SIG-M5 treated with dmso at 0.1 percent for 504 hours (cell line): ENCODE measurements at regions not wholly inside any gene's neighbourhood (a gene's known extent, or its start where the extent isn't known, plus 50 kb on each side); places are given as distances from the start of the nearest gene placed in this dataset.
"Not testable (repeated sequence)": the region's sequence is repeated elsewhere in the genome, so short reads cannot be mapped to it uniquely, and the experiment has no call there.

Experiments used
- DNase-seq: peaks from one replicate; lab custom pipeline; 2025; ENCODE audit not compliant: unreplicated experiment; lab: John Stamatoyannopoulos, UW

- not testable (repeated sequence) for DNase-seq
These were observed 56.8 kb downstream of the ATP6V0E2 start for GRCh38 chr7:149930374-149931068.

DNA sequence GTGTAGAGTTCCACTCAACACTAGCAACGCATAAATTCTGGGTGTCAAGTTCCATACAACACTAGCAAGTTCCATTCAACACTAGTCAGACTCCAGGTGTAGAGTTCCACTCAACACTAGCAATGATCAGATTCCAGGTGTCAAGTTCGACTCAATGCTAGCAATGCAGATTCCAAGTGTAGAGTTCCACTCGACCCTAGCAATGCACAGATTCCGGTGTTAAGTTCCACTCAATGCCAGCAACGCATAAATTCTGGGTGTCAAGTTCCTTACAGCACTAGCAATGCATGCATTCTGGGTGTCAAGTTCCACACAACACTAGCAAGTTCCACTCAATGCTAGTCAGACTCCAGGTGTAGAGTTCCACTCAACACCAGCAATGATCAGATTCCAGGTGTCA lies 60.0 kb downstream of the ATP6V0E2 start:
- DNase-seq = not testable (repeated sequence)

GRCh38 chr7:149947346-149947745 lies 73.6 kb downstream of the ATP6V0E2 start:
- DNase-seq = not testable (repeated sequence)

DNA sequence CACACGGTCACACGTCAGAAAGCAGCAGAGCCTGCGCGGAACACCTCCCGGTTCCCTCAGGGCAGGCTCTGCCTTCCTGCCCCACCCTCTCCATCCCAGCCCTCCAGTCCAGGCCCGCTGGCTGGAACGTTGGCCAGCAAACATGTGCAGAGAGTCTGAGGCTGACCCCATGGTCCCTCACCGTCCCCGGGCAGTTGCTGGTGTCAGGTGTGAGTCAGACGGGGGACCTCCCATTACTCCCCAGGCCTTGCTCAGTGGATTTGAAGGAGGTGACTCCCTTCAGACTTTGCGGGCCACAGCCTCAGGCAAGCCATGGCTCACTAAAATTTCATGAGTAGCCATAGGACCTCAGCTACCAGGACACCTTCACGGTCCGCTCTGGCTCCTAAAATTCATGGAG lies 74.7 kb downstream of the ATP6V0E2 start:
- not testable (repeated sequence) for DNase-seq

GRCh38 chr7:149949863-149950577 lies 76.3 kb downstream of the ATP6V0E2 start:
- DNase-seq = not testable (repeated sequence)

DNA sequence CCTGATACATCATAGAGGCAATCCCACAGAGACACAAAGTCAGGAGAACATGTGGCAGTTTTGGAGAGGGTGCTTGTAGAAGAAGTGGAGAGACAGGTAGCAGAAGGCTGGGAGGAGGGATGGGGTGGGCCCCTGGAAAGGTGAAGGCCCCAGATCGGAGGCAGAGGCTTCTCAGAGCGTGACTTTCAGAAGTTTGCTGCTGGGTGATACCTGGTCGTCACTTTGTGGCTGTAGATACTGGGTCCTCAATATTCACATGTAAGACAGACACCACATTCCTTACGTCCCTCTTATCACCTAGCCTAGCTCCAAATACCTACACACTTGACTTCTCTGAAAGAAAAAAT lies 76.8 kb downstream of the ATP6V0E2 start:
- not testable (repeated sequence) for DNase-seq

DNA sequence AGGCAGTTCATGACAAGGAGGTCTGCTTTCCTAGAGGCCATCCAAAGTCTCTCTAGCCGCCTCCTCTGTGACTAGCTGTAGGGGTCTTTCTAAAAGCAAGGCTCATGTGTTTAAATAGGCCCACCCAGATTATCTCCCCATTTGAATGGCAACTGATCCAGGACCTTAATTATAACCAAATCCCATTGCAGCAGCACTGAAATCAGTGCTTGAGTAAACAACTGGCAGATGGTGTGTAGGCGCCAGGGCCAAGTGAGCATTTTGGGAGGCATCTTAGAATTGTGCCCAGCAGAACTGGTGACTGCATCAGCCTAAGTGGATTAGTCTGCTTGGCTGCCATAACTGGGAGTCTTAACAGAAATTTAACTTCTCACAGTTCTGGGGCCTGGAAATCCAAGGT lies 77.8 kb downstream of the ATP6V0E2 start:
- DNase-seq = not testable (repeated sequence)

- DNase-seq = not testable (repeated sequence)
These were observed 85.1 kb downstream of the ATP6V0E2 start for GRCh38 chr7:149958880-149959279.

- DNase-seq = not testable (repeated sequence)
These were observed 87.1 kb downstream of the ATP6V0E2 start for GRCh38 chr7:149960863-149961262.

GRCh38 chr7:149961878-149962277 lies 88.1 kb downstream of the ATP6V0E2 start:
- not testable (repeated sequence) for DNase-seq

DNA sequence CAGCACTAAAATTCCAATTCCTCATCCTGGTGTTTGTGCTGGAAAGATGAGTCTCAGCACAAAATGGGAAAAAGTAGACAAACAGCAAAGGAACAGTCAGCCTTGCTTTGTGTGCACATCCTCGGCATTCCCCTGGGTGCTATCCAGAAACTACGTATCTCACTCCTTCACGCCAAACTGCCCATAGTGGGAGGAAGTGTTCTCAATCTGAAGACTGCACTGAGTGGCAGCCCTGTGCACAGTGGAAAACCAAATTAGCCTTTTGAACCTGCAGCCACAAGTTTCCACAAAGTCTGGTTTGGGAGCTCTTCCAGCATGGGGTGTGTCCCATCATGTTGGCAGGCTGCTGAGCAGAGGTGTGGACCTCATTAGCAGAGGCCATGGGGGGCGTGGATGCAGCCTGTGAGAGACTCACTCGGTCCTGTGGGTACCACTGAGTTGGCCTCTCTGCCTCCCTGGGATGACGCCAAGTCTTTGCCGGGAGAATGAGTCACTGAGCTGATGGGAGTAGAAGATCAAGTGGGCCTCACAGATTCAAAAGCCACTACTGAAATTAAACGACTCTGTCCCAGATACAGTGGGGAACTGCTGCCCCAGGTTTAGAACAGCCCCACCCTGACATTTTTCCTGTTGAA lies 89.0 kb downstream of the ATP6V0E2 start:
- not testable (repeated sequence) for DNase-seq

- DNase-seq = not testable (repeated sequence)
These were observed 90.2 kb downstream of the ATP6V0E2 start for GRCh38 chr7:149963985-149964384.

DNA sequence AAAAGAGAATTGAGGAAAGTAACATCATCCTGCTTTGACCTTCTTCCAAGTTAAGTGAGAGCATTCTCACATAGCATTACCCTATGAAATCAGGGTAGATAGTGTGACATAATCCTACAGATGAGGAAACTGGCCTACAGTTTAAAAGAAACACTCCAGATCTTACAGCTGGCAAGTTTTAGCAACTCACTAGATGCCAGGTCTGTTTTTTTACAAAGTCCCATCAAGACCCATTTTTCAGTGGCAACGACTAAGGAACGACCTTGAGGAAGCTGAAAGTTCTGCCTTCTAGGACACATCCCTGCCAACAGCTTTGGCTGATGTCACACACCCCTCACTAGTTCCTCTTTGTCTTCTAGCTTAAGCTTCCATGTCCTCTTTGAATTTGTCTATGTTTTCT lies 92.7 kb downstream of the ATP6V0E2 start:
- DNase-seq = not testable (repeated sequence)

DNA sequence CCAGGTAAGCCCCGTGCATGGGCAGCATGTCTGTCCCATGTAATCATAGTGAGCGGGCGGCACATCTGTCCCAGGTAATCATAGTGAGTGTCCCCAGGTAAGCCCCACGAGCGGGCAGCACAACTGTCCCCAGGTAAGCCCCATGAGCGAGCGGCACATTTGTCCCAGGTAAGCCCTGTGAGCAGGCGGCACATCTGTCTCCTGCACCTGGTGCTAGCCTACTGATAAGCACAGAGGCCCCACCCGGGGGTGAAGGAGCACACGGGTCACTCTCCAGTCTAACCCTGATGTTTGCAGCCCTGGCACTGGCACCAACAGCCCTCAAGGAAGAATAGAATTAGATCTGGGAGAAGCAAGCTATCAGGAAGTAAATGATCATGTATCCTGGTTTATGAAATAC lies 99.2 kb downstream of the ATP6V0E2 start:
- DNase-seq = not testable (repeated sequence)

DNA sequence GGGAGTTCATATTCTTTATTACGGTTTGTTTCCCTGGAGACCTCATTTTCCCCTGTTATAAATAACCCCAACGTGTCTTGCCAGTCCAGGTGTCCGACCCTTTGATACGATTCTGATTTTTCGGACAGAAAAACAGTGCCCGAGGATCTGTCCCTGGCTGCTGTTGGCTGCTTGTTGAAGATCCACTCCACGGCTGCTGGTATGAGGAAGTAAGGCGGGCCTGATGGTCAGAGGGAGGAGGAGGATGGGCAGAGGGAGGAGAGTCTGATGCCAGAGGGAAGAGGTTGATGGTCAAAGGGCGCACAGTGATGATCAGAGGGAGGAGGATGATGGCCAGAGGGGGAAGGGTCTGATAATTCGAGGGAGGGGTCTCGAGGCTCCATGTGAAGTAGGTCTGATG lies 99.9 kb downstream of the ATP6V0E2 start:
- DNase-seq = not testable (repeated sequence)

DNA sequence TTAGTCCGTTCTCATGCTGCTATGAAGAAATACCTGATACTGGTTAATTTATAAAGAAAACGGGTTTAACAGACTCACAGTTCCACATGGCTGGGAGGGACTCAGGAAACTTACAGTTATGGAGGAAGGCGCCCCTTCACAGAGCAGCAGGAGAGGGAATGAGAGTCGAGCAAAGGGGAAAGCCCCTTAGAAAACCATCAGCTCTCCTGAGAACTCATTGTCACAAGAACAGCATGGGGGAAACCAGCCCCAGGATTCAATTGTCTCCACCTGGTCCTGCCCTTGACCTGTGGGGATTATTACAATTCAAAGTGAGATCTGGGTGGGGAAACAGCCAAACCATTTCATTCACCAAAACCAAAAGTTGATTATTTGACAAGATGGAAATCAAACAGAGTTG lies 101.8 kb downstream of the ATP6V0E2 start:
- DNase-seq = not testable (repeated sequence)

DNA sequence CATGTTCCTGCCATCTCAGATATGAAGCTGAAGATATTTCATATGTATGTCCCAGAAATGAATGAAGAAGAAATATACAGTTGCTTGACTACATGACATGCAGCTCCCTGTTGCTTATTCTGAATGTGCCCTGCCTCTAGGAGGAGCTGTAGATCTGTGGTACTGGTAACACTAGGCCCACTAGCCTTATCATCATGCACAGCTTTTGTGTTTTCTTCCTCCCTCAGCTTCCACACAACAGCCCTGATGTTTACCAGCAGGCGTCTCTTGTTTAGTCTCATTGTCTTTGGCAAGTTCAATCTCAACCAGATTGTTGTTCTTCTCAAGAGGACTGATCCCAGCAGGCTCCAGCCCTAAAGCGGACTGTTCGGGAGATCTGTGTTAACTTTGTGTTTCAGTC lies 104.8 kb downstream of the ATP6V0E2 start:
- DNase-seq = not testable (repeated sequence)

- not testable (repeated sequence) for DNase-seq
These were observed 105.2 kb downstream of the ATP6V0E2 start for GRCh38 chr7:149978944-149979343.

DNA sequence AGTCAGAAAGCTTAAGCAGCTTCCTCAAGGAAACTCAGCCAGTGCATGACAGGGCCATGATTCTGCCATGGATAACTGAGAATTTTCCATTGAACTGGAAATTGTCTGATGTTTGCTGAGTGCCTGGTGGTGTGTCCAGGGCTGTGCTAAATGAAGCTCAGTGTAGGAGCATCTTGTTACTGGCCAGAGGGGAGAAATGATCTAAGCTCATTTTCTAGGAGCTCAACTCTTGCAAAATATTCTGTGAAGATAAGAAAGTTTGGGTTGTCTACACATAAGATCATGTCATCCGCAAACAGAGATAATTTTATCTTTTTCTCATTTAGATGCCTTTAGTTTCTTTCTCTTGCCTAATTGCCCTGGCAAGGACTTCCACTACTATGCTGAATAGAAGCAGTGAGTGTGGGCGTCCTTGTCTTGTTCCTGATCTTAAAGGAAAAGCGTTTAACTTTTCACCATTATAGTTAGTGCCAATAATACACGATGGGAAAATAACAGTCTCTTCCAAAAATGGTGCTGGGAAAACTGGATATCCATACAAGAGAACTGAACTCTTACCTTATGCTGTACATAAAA lies 108.9 kb downstream of the ATP6V0E2 start:
- DNase-seq = not testable (repeated sequence)

DNA sequence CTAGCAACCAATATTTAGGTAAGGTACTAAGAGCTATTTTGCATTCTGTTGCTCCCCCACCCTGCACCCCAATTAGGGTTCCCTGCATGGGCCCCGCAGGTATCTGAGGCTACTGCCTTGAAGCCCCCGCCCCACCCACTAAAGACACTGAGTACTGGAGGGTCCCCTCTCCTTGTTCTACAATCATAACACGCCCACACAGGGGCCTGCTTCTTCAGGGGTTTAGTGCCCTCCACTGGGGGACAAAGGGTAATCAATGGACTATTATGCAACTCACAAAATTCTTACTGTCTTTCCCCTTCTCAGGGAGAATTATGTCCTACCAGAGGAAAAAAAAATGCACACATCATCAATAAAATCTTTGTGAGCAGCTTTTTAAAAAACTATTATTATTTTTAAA lies 113.1 kb downstream of the ATP6V0E2 start:
- not testable (repeated sequence) for DNase-seq

DNA sequence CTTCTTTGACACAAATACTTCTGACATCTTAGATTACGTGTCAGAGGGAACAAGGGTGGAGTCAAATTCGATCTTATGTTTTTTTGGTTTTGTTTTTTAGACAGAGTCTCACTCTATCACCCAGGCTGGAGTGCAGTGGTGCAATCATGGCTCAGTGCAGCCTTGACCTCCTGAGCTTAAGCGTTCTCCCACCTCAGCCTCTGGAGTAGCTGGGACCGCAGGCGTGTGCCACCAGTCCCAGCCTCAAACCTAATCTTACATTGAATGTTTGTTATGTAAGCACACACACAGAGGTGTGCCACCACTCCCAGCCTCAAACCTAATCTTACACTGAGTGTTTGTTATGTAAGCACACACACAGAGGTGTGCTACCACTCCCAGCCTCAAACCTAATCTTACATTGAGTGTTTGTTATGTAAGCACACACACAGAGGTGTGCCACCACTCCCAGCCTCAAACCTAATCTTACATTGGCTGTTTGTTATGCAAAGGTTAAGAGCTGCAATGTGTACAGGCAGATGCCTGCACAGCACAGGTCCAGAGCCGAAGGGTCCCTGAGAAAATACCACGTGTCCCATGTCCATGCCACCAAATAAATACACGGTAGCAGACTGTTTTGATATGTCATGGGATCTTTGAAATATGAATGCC lies 118.0 kb downstream of the ATP6V0E2 start:
- DNase-seq = not testable (repeated sequence)
